Progenitor cell of endocrine pancreas (in vitro differentiated cells): ENCODE measurements at regions not wholly inside any gene's neighbourhood (a gene's known extent, or its start where the extent isn't known, plus 50 kb on each side); places are given as distances from the start of the nearest gene placed in this dataset.

Source experiments
- DNase-seq: peaks from one replicate; pipeline ENCODE4 v3.0.0; 2021; ENCODE audit warnings: low spot score; ENCODE audit not compliant: unreplicated experiment
- H3K27ac Mint-ChIP-seq: 2 replicates; pipeline ENCODE4 v1.8.0; 2021; ENCODE audit warnings: mild to moderate bottlenecking, moderate library complexity, mixed read lengths
- H3K27me3 Mint-ChIP-seq: 2 replicates; pipeline ENCODE4 v1.8.0; 2021; ENCODE audit warnings: mixed read lengths
- H3K36me3 Mint-ChIP-seq: 2 replicates; pipeline ENCODE4 v1.8.0; 2022; ENCODE audit warnings: mixed read lengths; ENCODE audit not compliant: insufficient read depth
- H3K4me1 Mint-ChIP-seq: 2 replicates; pipeline ENCODE4 v1.8.0; 2021; ENCODE audit warnings: low read depth, mixed read lengths
- H3K4me3 Mint-ChIP-seq: 2 replicates; pipeline ENCODE4 v1.8.0; 2021; ENCODE audit warnings: low read depth, mild to moderate bottlenecking, moderate library complexity, mixed read lengths
- H3K9me3 Mint-ChIP-seq: 2 replicates; pipeline ENCODE4 v1.8.0; 2021; ENCODE audit warnings: low read depth, mixed read lengths
- CTCF ChIP-seq: fragments of 200-600 bp; sonication (generic); IDR thresholded peaks from one replicate; pipeline ENCODE4 v1.5.0; 2021; ENCODE audit warnings: antibody characterized with exemption, mild to moderate bottlenecking; ENCODE audit not compliant: unreplicated experiment

- Mint-ChIP-seq H3K4me3 (no peak overlapping the region), H3K27me3 (no peaks in the 10 kb centered on the region), H3K27ac (no peak overlapping the region), H3K9me3 (no peaks in the 10 kb centered on the region), H3K36me3 (no peaks in the 10 kb centered on the region), H3K4me1 (peaks cover 5% of the 10 kb centered on the region)
- no peak for TF ChIP-seq CTCF
- DNase-seq = no peak
Observed at GRCh38 chr2:203585516-203585915, 50.4 kb upstream of the RAPH1 start.

- Mint-ChIP-seq H3K27me3 (no peaks in the 10 kb centered on the region), H3K4me3 (no peak overlapping the region), H3K9me3 (no peaks in the 10 kb centered on the region), H3K4me1 (peaks cover 4% of the 10 kb centered on the region), H3K27ac (no peak overlapping the region), H3K36me3 (no peaks in the 10 kb centered on the region)
- no peak for DNase-seq
- no peak for TF ChIP-seq CTCF
Observed at GRCh38 chr2:203586206-203586605, 51.1 kb upstream of the RAPH1 start.

- Mint-ChIP-seq H3K9me3 (no peaks in the 10 kb centered on the region), H3K27ac (no peak overlapping the region), H3K36me3 (no peaks in the 10 kb centered on the region), H3K4me1 (peaks cover 4% of the 10 kb centered on the region), H3K4me3 (no peak overlapping the region), H3K27me3 (no peaks in the 10 kb centered on the region)
- no peak for TF ChIP-seq CTCF
- no peak for DNase-seq
Observed at GRCh38 chr2:203586696-203587095, 51.6 kb upstream of the RAPH1 start.

- Mint-ChIP-seq H3K27ac (no peak overlapping the region), H3K36me3 (no peaks in the 10 kb centered on the region), H3K4me3 (no peak overlapping the region), H3K4me1 (peaks cover under 1% of the 10 kb centered on the region), H3K27me3 (no peaks in the 10 kb centered on the region), H3K9me3 (no peaks in the 10 kb centered on the region)
- no peak for DNase-seq
- no peak for TF ChIP-seq CTCF
Observed at GRCh38 chr2:203590496-203590895, 55.4 kb upstream of the RAPH1 start.

GRCh38 chr2:203591642-203592041, 56.5 kb upstream of the RAPH1 start:
- Mint-ChIP-seq H3K4me3 (no peak overlapping the region), H3K36me3 (no peaks in the 10 kb centered on the region), H3K4me1 (no peaks in the 10 kb centered on the region), H3K27ac (no peak overlapping the region), H3K9me3 (no peaks in the 10 kb centered on the region), H3K27me3 (no peaks in the 10 kb centered on the region)
- no peak for DNase-seq
- no peak for TF ChIP-seq CTCF
